Uterus (tissue), 2 donors: ENCODE measurements at regions not wholly inside any gene's neighbourhood (a gene's known extent, or its start where the extent isn't known, plus 50 kb on each side); places are given as distances from the start of the nearest gene placed in this dataset.
"Not testable (repeated sequence)": the region's sequence is repeated elsewhere in the genome, so short reads cannot be mapped to it uniquely, and the experiment has no call there.

Source experiments
- CTCF ChIP-seq, 4 experiments: fragments of 200-600 bp in 2 of 4; fragments of 450-650 bp in 2 of 4; sonication (generic) in 2 of 4; IDR thresholded peaks; one replicate each; pipeline ENCODE4 v1.5.1; 2016 to 2019; ENCODE audit warnings: antibody characterized with exemption in 4 of 4, mild to moderate bottlenecking in 2 of 4, moderate library complexity in 1 of 4
- POLR2A ChIP-seq, 2 donors: fragments of 450-650 bp; IDR thresholded peaks; one replicate each; pipeline ENCODE4 v1.6.1; 2016; ENCODE audit warnings: antibody characterized with exemption in 2 of 2, mild to moderate bottlenecking in 1 of 2, moderate library complexity in 1 of 2

DNA sequence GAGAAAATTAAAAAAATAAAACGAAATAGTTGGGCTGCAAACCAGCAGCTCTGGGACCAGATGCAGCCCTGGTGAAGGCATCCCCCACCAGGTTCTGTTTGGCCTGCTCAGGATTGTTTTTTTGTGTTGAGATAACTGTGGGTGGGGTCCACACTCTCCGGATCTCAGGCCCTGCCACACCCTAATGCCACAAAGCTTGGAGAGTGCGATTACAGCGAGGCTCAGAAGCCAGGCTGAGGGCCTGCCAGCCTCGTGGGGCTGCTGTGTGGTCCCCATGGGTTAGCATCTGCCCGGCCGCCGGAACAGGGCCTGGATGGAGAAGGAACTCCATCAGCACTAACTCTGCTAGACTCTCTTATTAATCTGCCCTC, 290.8 kb upstream of the PLGLB2 start:
- not testable (repeated sequence) for TF ChIP-seq CTCF, POLR2A (IDR thresholded peaks at IDR 0.05)
